ENCODE measurements at regions not wholly inside any gene's neighbourhood (a gene's known extent, or its start where the extent isn't known, plus 50 kb on each side); places are given as distances from the start of the nearest gene placed in this dataset.
A peak's percentile ranks its signal among the peaks of the same experiment; 100 is the strongest.
"Not testable (repeated sequence)": the region's sequence is repeated elsewhere in the genome, so short reads cannot be mapped to it uniquely, and the experiment has no call there.

GRCh38 chr3:30315447-30315846 is 291.0 kb upstream of the TGFBR2 start:
- peak; percentile 72 for DNase-seq (ENCODE audit: low read depth)
- TF ChIP-seq, protein P1, sequence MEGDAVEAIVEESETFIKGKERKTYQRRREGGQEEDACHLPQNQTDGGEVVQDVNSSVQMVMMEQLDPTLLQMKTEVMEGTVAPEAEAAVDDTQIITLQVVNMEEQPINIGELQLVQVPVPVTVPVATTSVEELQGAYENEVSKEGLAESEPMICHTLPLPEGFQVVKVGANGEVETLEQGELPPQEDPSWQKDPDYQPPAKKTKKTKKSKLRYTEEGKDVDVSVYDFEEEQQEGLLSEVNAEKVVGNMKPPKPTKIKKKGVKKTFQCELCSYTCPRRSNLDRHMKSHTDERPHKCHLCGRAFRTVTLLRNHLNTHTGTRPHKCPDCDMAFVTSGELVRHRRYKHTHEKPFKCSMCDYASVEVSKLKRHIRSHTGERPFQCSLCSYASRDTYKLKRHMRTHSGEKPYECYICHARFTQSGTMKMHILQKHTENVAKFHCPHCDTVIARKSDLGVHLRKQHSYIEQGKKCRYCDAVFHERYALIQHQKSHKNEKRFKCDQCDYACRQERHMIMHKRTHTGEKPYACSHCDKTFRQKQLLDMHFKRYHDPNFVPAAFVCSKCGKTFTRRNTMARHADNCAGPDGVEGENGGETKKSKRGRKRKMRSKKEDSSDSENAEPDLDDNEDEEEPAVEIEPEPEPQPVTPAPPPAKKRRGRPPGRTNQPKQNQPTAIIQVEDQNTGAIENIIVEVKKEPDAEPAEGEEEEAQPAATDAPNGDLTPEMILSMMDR (conservative IDR thresholded peaks at IDR 0.05; ENCODE audit: control insufficient read depth, insufficient read depth, low read depth, low read length): no peak
- no peak overlapping the region for H3K4me3 ChIP-seq (ENCODE audit: control insufficient read depth, low read depth, low read length)

DNA sequence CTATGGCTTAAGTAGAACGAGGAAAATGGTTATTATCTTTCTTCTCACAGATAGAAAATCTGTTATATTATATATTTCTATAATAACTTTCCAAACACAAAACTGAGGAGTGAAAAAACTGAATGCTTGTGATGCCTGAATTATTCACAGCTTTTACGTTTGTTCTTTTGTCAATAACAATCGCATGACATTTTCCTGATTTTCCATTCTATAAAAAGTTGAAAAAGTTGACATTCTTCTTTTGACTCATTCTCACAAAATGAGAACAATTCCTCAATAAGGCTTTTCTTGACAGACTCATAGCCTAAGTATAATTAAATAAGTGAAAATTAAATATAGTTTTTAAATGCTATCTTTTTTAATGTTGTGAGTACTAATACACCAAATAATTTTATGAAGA is 288.8 kb upstream of the TGFBR2 start:
- DNase-seq (ENCODE audit: low read depth): no peak
- TF ChIP-seq, protein P1 (conservative IDR thresholded peaks at IDR 0.05; ENCODE audit: control insufficient read depth, insufficient read depth, low read depth, low read length): no peak
- H3K4me3 ChIP-seq (ENCODE audit: control insufficient read depth, low read depth, low read length): no peak overlapping the region

GRCh38 chr3:30318110-30318509 is 288.3 kb upstream of the TGFBR2 start:
- TF ChIP-seq, protein P1 (conservative IDR thresholded peaks at IDR 0.05; ENCODE audit: control insufficient read depth, insufficient read depth, low read depth, low read length): no peak
- no peak overlapping the region for H3K4me3 ChIP-seq (ENCODE audit: control insufficient read depth, low read depth, low read length)

GRCh38 chr3:30319713-30320112 is 286.7 kb upstream of the TGFBR2 start:
- TF ChIP-seq, protein P1 (conservative IDR thresholded peaks at IDR 0.05; ENCODE audit: control insufficient read depth, insufficient read depth, low read depth, low read length): peak; percentile 53
- DNase-seq (ENCODE audit: low read depth): peak; percentile 73
- H3K4me3 ChIP-seq (ENCODE audit: control insufficient read depth, low read depth, low read length): no peak overlapping the region

More at GRCh38 chr3:30318110-30318509, 288.3 kb upstream of the TGFBR2 start:
- no peak for DNase-seq (ENCODE audit: low read depth)

DNA sequence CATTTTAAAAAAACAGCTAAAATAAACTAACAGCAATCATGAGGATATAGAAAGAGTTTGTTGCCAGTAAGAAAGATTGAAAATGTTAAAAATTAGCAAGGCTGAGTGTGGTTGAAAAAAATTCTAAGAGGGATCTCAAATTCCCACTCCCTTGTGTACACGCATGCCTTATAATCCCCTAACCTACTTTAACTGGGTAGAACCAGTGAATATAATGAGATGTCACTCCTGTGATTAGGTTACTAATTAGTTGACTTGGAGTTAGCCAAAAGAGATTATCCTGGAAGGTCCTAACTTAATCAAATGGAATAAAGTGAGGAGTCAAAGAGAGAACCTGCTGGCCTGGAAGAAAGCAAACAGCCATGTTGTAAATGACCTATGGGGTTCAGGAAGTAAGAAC is 286.0 kb upstream of the TGFBR2 start:
- TF ChIP-seq, protein P1 (conservative IDR thresholded peaks at IDR 0.05; ENCODE audit: control insufficient read depth, insufficient read depth, low read depth, low read length): no peak
- H3K4me3 ChIP-seq (ENCODE audit: control insufficient read depth, low read depth, low read length): no peak overlapping the region
- no peak for DNase-seq (ENCODE audit: low read depth)

DNA sequence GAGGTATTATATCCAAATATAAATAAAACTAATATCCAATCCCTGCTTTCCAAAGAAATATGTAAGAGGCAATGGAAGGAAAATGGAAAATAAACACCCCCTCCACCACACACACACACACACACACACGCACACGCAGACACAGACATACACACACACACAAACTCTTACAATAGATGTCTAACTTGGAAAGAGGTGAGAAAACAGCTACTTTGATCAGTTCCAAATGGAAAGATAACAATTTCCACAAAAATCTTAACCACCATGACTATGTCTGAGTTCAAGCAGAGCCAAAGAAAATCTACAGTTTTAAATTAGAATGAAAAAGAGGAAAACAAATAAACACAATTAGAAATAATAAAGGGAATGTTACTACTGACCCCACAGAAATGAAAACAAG is 285.3 kb upstream of the TGFBR2 start:
- TF ChIP-seq, protein P1 (conservative IDR thresholded peaks at IDR 0.05; ENCODE audit: control insufficient read depth, insufficient read depth, low read depth, low read length): no peak
- no peak for DNase-seq (ENCODE audit: low read depth)
- H3K4me3 ChIP-seq (ENCODE audit: control insufficient read depth, low read depth, low read length): no peak overlapping the region

- H3K4me3 ChIP-seq (ENCODE audit: control insufficient read depth, low read depth, low read length); DNase-seq (ENCODE audit: low read depth): not testable (repeated sequence)
These were observed 282.8 kb upstream of the TGFBR2 start for GRCh38 chr3:30323649-30324048.
